ENCODE measurements at regions not wholly inside any gene's neighbourhood (a gene's known extent, or its start where the extent isn't known, plus 50 kb on each side); places are given as distances from the start of the nearest gene placed in this dataset.

DNA sequence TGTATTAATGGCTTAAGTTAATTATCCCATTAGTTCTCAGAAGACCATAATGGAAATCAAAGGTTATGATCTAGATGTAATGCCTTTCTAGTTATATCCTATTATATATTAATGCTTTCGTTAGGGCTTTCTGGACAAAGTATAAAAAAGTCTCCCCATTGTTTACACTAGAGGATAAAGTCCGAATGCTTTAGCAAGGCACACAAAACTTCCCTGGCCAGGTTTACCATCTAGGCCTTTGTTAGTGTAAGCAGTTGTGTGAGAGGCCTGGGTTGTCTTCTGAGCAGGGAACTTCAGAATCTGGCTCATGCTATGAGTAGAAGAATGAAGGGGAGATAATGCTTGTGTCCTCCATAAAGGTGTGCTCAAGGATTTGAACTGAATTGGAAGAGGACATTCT lies 106.3 kb upstream of the MEIS2 start:
- no peak overlapping the region for H3K4me3 ChIP-seq (ENCODE audit: low read depth, poor library complexity, severe bottlenecking)
- intact Hi-C loops (cut with DNase I; ENCODE audit: low total_unique reads): no loop called here
- 92 to 93% methylated on average over 2 of the region's 2 CpGs for WGBS, 2 donors
- no peak for DNase-seq (ENCODE audit: low spot score in 2 of 2)
- TF ChIP-seq, protein P1, sequence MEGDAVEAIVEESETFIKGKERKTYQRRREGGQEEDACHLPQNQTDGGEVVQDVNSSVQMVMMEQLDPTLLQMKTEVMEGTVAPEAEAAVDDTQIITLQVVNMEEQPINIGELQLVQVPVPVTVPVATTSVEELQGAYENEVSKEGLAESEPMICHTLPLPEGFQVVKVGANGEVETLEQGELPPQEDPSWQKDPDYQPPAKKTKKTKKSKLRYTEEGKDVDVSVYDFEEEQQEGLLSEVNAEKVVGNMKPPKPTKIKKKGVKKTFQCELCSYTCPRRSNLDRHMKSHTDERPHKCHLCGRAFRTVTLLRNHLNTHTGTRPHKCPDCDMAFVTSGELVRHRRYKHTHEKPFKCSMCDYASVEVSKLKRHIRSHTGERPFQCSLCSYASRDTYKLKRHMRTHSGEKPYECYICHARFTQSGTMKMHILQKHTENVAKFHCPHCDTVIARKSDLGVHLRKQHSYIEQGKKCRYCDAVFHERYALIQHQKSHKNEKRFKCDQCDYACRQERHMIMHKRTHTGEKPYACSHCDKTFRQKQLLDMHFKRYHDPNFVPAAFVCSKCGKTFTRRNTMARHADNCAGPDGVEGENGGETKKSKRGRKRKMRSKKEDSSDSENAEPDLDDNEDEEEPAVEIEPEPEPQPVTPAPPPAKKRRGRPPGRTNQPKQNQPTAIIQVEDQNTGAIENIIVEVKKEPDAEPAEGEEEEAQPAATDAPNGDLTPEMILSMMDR (IDR thresholded peaks at IDR 0.05): no peak
- no peak for TF ChIP-seq POLR2A (IDR thresholded peaks at IDR 0.05)

DNA sequence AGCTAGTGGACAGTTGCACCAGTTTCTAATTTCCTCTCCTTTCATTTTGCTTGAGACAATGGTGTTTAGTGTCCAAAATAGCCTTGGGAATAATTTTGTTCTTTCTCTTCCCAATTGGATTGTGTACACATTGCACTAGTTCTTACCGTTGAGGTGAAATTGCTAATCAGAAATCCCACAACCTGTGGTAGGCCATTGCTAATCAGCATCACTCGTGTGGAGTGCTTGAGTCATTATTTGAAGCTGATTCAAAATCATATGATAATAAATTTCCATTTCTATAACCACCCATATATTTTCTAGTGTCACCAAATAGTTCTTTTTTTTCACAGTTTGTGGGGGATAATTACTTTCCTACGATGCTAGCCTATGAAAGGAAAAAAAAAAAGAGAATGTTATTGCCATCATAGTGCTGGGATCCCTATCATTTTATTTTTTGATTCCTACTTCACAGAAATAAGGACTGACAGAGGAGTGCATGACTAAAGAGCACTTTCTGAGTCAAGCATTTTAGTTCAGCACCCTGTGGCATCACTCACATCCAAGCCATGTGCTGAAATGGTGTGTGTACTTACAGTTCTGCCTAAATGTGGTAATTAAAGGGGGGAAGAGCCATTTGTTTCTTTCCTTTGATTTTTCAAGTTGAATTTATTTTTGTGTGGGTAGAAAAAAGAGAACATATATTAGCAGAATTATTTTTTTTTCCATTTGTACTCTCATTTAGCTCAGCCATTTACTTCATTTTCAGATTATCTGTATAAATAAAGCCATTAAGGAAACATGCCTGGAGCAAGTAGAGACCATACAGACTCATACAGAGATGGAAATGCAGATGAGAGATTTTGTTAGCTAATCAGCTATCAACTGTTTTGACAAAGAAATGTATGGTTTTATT lies 108.0 kb upstream of the MEIS2 start:
- DNase-seq (ENCODE audit: low spot score in 2 of 2): no peak
- intact Hi-C loops (cut with DNase I; ENCODE audit: low total_unique reads): no loop called here
- WGBS, 2 donors: 64 to 66% methylated on average over 3 of the region's 3 CpGs
- TF ChIP-seq POLR2A (IDR thresholded peaks at IDR 0.05): no peak
- TF ChIP-seq, protein P1 (IDR thresholded peaks at IDR 0.05): no peak
- H3K4me3 ChIP-seq (ENCODE audit: low read depth, poor library complexity, severe bottlenecking): no peak overlapping the region

DNA sequence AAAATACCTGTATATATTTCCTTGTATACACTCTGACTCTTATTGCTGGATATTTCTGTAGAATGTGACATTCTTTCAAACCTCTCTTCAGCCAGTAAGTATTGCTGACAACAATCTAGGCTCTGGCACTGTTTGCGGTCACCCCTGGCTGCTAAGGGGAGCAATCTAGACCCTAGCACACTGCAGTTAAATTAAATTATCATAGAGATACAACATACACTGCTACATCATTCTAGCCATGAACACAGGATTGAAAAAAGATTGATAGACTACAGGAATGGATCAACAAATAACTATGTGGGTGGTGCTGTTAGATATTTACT lies 108.7 kb upstream of the MEIS2 start:
- no peak for DNase-seq (ENCODE audit: low spot score in 2 of 2)
- WGBS, 2 donors: 97 to 100% methylated on average over 1 of the region's 1 CpG
- TF ChIP-seq POLR2A (IDR thresholded peaks at IDR 0.05): no peak
- TF ChIP-seq, protein P1 (IDR thresholded peaks at IDR 0.05): no peak
- no peak overlapping the region for H3K4me3 ChIP-seq (ENCODE audit: low read depth, poor library complexity, severe bottlenecking)
- intact Hi-C loops (cut with DNase I; ENCODE audit: low total_unique reads): no loop called here

DNA sequence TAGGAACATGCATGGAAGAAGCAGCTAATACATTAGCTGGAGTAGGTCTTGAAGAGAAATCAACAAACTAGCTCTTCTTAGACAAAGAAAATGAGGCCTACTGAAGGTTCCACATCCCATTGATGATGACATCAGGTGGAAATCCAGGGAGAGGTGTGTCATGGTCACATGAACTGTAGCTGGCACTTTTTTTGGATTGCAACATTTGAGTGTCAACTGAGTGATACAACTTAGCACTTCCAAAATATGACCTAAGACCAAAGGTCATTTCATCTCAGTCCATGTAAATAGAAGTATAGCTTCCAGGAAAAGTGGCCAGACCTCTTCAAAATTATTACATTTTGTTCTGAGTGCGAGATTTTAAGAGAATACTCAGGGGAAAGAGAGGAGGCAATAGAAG lies 117.2 kb upstream of the MEIS2 start:
- intact Hi-C loops (cut with DNase I; ENCODE audit: low total_unique reads): no loop called here
- TF ChIP-seq, protein P1 (IDR thresholded peaks at IDR 0.05): no peak
- TF ChIP-seq POLR2A (IDR thresholded peaks at IDR 0.05): no peak
- WGBS, 2 donors: 95 to 100% methylated on average over 1 of the region's 1 CpG
- H3K4me3 ChIP-seq (ENCODE audit: low read depth, poor library complexity, severe bottlenecking): no peak overlapping the region
- DNase-seq (ENCODE audit: low spot score in 2 of 2): no peak

DNA sequence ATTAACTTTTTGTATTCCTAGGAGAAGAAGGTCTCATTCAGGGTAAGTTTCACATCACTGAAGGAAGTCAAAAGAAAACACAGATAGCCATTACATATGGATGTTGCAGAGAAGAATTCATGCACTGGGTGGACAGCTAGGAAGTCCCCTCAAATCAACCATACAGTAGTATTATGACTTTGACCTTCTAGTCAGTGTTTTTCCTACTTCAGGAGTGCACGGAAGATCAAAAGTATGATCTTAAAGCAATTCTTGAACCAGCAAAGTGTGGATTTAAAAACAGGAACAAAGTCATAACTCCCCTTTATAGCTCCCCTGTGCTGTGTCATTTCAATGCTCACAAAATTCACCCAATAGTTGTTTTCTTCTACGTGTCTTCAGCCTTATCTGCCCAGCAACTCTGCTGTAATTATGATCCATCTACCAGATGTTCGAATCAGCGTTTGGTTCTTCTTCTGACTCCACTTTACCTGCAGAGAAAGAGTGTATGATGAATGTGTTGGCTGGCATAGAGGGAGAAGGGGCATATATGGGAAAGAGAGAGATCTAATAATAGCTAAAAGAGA lies 118.1 kb upstream of the MEIS2 start:
- intact Hi-C loops (cut with DNase I; ENCODE audit: low total_unique reads): no loop called here
- no peak for DNase-seq (ENCODE audit: low spot score in 2 of 2)
- TF ChIP-seq POLR2A (IDR thresholded peaks at IDR 0.05): no peak
- TF ChIP-seq, protein P1 (IDR thresholded peaks at IDR 0.05): no peak
- WGBS, 2 donors: 69 to 72% methylated on average over 4 of the region's 4 CpGs
- H3K4me3 ChIP-seq (ENCODE audit: low read depth, poor library complexity, severe bottlenecking): no peak overlapping the region

Data from lower leg skin (tissue), 4 donors.